Limb (tissue), 2 donors: ENCODE measurements at regions not wholly inside any gene's neighbourhood (a gene's known extent, or its start where the extent isn't known, plus 50 kb on each side); places are given as distances from the start of the nearest gene placed in this dataset.
"Not testable (repeated sequence)": the region's sequence is repeated elsewhere in the genome, so short reads cannot be mapped to it uniquely, and the experiment has no call there.

Experiments used
- DNase-seq, 2 donors: peaks; one replicate each; pipeline ENCODE4 v3.0.0-alpha.2; 2016; ENCODE audit errors: extremely low spot score in 2 of 2

DNA sequence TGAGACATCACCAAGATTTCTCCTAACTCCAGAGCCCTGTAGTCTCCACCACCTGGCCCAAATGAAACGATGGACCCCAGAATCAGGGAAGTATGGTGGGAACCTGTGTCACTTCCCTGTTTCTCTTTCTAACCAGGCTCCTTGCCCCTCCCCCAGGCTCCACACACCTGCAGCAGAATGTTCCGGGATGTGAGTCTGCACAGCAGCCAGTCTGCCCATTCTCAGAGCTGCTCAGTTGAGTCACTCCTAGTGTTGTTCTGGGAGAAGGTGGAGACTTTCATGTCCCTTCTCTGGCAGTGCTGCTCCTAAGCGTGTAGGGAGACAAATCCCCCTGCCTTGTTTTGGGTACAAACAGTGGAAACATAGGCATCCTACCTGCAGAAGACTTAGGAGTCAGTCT, 76.0 kb upstream of the XPA start:
- no peak for DNase-seq

GRCh38 chr9:97773723-97774122, 76.6 kb upstream of the XPA start:
- no peak for DNase-seq

DNA sequence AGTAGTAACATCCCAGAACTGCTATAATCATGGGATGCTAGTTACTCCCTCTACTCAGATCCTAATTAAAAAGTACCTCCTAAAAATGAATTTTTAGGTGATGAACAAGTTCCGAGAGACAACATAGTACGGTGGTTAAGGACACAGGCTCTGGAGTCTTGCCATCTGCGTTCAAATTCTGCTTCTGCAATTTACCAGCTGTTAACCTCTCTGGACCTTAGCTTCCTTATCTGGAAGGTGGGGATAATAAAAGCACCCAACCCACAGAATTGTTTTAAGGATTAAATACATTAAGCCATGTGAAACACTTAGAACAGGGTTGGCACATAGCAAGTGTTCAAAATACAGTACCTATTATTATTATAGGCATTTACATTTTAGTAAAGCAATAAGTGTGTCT, 77.5 kb upstream of the XPA start:
- DNase-seq = no peak

GRCh38 chr9:97778740-97779139, 74.3 kb upstream of the FOXE1 start:
- not testable (repeated sequence) for DNase-seq

- no peak for DNase-seq
Measured at GRCh38 chr9:97779608-97780007, 73.4 kb upstream of the FOXE1 start.

- DNase-seq = no peak
Measured at GRCh38 chr9:97781902-97782301, 71.1 kb upstream of the FOXE1 start.

- DNase-seq = no peak
Measured at GRCh38 chr9:97786341-97786740, 66.7 kb upstream of the FOXE1 start.

- no peak for DNase-seq
Measured at GRCh38 chr9:97787551-97787950, 65.5 kb upstream of the FOXE1 start.

DNA sequence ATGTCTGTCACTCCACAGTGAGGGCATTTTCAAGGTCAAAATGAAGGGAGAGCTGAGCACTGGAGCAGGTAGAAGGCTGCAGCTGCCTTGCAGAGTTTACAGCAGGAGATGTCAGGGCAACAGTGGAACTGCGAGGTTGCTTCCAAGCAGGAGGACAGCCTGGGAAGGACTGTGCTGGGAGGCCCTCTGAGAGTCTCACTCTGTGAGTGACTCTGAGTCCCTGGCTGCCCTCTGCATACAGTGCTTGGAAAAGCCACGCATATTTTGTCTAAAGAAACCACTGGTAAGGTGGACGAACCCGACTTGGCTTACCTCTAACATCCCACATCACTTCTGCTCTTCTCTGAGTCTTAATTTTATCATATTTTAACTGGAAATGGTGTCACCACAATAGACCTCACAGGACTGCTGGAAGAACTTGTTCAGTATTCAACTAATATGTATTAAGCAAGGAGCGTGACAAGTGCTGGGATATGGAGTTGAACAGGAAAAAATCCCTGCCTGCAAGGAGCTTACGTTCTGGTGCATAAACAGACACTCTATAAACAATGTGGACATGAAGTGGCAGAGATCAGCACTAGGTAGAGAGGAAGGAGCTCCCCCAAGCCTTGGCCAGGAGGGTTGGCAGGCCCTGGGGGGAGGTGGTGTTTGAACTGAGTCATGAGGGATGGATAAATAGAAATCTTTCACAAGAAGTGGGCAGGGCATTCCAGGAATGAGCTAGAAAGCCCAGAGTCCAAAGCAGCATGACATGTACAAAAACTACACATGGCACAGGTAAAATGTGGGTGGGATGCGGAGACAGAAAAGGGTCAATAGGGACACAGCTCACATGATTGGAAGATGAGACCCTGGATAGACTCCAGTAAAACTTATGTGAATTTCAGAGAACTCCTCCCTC, 64.0 kb upstream of the FOXE1 start:
- DNase-seq = no peak

DNA sequence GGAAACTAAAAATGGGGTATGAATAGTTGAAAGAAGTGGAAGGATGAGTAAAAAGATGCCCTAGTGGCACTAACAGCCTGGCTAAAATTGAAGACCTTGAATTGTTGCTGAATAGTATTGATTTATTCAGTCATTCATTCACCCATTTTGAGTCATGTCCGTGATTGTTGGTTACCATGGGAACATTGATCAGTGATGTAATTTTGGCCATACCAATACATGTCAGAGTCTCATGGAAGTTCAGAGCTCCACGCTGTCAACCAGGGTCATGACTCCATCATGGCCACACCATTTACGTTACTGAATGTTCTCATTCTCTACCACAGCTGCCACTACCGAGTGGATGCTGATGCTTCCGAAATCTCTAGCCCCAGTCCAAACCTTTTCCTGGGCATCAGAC, 62.5 kb upstream of the FOXE1 start:
- DNase-seq = no peak

- no peak for DNase-seq
Measured at GRCh38 chr9:97791542-97791941, 61.5 kb upstream of the FOXE1 start.

DNA sequence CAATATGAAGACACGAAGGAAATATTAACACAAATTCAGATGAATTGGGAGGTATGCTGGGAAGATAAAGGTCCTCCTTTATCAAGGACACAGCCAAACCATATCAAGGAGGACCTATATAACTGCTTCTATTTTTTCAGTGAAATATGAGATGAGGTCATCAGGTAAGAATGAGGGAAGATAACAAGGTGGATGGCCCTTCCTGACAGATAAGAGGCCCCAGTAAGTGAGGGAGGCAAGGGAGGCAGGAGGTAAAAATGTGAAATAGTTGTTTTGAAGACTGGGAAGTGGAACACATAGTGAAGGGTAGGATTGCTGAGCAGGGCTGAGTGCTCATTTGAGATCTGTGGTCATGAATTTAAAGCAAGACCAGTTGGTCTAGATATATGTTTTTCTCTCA, 60.0 kb upstream of the FOXE1 start:
- no peak for DNase-seq

GRCh38 chr9:97794666-97795065, 58.4 kb upstream of the FOXE1 start:
- DNase-seq = no peak

- DNase-seq = not testable (repeated sequence)
Measured at GRCh38 chr9:97796176-97796575, 56.9 kb upstream of the FOXE1 start.

- DNase-seq = no peak
Measured at GRCh38 chr9:97801180-97801579, 51.8 kb upstream of the FOXE1 start.

GRCh38 chr9:97802276-97802675, 50.8 kb upstream of the FOXE1 start:
- DNase-seq = no peak

DNA sequence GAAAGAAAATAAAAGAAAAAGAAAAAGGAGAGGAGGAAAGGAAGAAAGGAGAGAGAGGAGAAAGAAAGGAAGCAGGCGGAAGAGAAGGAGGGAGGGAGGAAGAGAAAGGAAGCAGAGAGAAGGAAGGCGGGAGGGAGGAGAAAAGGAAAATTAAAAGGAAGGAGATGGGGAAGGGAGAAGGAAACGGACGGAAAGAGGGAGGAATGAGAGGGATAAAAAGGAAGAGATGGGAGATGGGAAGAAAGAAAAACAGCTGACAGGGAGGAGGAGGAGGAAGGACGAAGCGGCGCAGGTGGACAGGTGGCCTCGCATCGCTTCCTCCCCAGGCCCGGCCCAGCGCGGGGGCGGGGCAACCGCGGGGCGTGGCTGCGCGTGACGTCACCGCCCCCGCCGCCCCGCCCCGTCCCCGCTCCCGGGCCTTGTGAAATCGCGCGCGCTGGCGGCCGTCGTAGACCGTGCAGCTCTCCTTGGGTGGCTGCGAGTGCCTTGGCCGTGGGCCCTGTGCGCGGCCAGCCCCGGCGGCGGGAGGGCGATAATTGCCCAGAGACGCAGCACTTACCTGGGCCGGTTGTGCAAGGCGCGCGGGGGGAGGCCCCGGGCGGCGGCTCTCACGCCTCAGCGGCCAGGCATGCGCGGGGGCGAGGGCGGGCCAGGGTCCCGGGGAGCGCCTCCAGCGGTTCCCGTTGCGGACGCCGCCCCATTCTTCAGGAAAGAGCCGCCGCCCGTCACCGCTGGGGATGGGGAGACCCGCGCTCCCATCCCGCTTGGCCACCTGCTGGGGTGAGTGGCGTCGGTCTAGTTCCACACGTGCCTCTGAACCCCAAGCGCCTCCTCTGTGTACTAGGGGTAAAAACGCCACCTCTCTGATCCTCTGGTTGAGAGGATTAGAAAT, 49.6 kb upstream of the FOXE1 start:
- DNase-seq = peak; percentile 40 to 82
